Fibroblast of skin of right biceps (primary cell): ENCODE measurements at regions not wholly inside any gene's neighbourhood (a gene's known extent, or its start where the extent isn't known, plus 50 kb on each side); places are given as distances from the start of the nearest gene placed in this dataset.
A peak's percentile ranks its signal among the peaks of the same experiment; 100 is the strongest.

Experiments used
- DNase-seq: peaks from one replicate; pipeline ENCODE4 v3.0.0-alpha.2; 2013

- DNase-seq = no peak
Measured at GRCh38 chr12:125228519-125229260, 163.5 kb downstream of the AACS start.

GRCh38 chr12:125229878-125230530, 164.8 kb downstream of the AACS start:
- DNase-seq = no peak

- DNase-seq = no peak
Measured at GRCh38 chr12:125233319-125233718, 168.1 kb downstream of the AACS start.

- DNase-seq = no peak
Measured at GRCh38 chr12:125239563-125239962, 174.3 kb downstream of the AACS start.

GRCh38 chr12:125240717-125241116, 175.5 kb downstream of the AACS start:
- no peak for DNase-seq

- DNase-seq = no peak
Measured at GRCh38 chr12:125243811-125244210, 178.6 kb downstream of the AACS start.

- DNase-seq = no peak
Measured at GRCh38 chr12:125244338-125244737, 179.1 kb downstream of the AACS start.

- no peak for DNase-seq
Measured at GRCh38 chr12:125245581-125246557, 180.6 kb downstream of the AACS start.

- DNase-seq = no peak
Measured at GRCh38 chr12:125247477-125247876, 182.2 kb downstream of the AACS start.

GRCh38 chr12:125249066-125249824, 184.0 kb downstream of the AACS start:
- peak; percentile 8 for DNase-seq

- DNase-seq = no peak
Measured at GRCh38 chr12:125249932-125250331, 184.7 kb downstream of the AACS start.

- DNase-seq = no peak
Measured at GRCh38 chr12:125254236-125254635, 189.0 kb downstream of the AACS start.

- DNase-seq = no peak
Measured at GRCh38 chr12:125254856-125255255, 189.6 kb downstream of the AACS start.

GRCh38 chr12:125255935-125256633, 190.8 kb downstream of the AACS start:
- no peak for DNase-seq

- no peak for DNase-seq
Measured at GRCh38 chr12:125256634-125256936, 191.3 kb downstream of the AACS start.

GRCh38 chr12:125259178-125259867, 194.1 kb downstream of the AACS start:
- DNase-seq = no peak

GRCh38 chr12:125262851-125263250, 197.6 kb downstream of the AACS start:
- DNase-seq = no peak

GRCh38 chr12:125263385-125263784, 198.2 kb downstream of the AACS start:
- no peak for DNase-seq

- DNase-seq = no peak
Measured at GRCh38 chr12:125267114-125267513, 201.9 kb downstream of the AACS start.

GRCh38 chr12:125269276-125269675, 204.0 kb downstream of the AACS start:
- no peak for DNase-seq

GRCh38 chr12:125271892-125272291, 206.7 kb downstream of the AACS start:
- no peak for DNase-seq
